IPS DF 4.7 (cell line): ENCODE measurements at regions not wholly inside any gene's neighbourhood (a gene's known extent, or its start where the extent isn't known, plus 50 kb on each side); places are given as distances from the start of the nearest gene placed in this dataset.
"Not testable (repeated sequence)": the region's sequence is repeated elsewhere in the genome, so short reads cannot be mapped to it uniquely, and the experiment has no call there.

Source experiments
- DNase-seq: peaks from one replicate; pipeline ENCODE4 v3.0.0-alpha.2; 2013; ENCODE audit warnings: low spot score; ENCODE audit errors: extremely low read depth

- no peak for DNase-seq
Measured at GRCh38 chr14:38716926-38717325, 386.1 kb downstream of the SEC23A start.

- DNase-seq: no peak
Measured at GRCh38 chr14:38710881-38711280, 392.2 kb downstream of the SEC23A start.

- DNase-seq: no peak
Measured at GRCh38 chr14:38710196-38710595, 392.8 kb downstream of the SEC23A start.

- no peak for DNase-seq
Measured at GRCh38 chr14:38705220-38705619, 397.8 kb downstream of the SEC23A start.

GRCh38 chr14:38704220-38704619 is 398.8 kb downstream of the SEC23A start:
- DNase-seq: no peak

- DNase-seq: no peak
Measured at GRCh38 chr14:38696925-38697324, 406.1 kb downstream of the SEC23A start.

GRCh38 chr14:38693423-38693822 is 409.6 kb downstream of the SEC23A start:
- DNase-seq: no peak

GRCh38 chr14:38669027-38669426 is 413.1 kb upstream of the CLEC14A start:
- no peak for DNase-seq

- no peak for DNase-seq
Measured at GRCh38 chr14:38663382-38663781, 407.5 kb upstream of the CLEC14A start.

- no peak for DNase-seq
Measured at GRCh38 chr14:38662781-38663180, 406.9 kb upstream of the CLEC14A start.

- DNase-seq: no peak
Measured at GRCh38 chr14:38646391-38646790, 390.5 kb upstream of the CLEC14A start.

GRCh38 chr14:38634913-38635312 is 379.0 kb upstream of the CLEC14A start:
- DNase-seq: not testable (repeated sequence)

- no peak for DNase-seq
Measured at GRCh38 chr14:38629412-38629811, 373.5 kb upstream of the CLEC14A start.

- DNase-seq: no peak
Measured at GRCh38 chr14:38627163-38627562, 371.3 kb upstream of the CLEC14A start.

GRCh38 chr14:38623661-38624060 is 367.8 kb upstream of the CLEC14A start:
- no peak for DNase-seq

- no peak for DNase-seq
Measured at GRCh38 chr14:38618514-38618913, 362.6 kb upstream of the CLEC14A start.

GRCh38 chr14:38616959-38617358 is 361.1 kb upstream of the CLEC14A start:
- DNase-seq: no peak

- DNase-seq: no peak
Measured at GRCh38 chr14:38611928-38612327, 356.0 kb upstream of the CLEC14A start.

- no peak for DNase-seq
Measured at GRCh38 chr14:38608244-38608643, 352.4 kb upstream of the CLEC14A start.

GRCh38 chr14:38605193-38606114 is 349.6 kb upstream of the CLEC14A start:
- DNase-seq: no peak

- DNase-seq: not testable (repeated sequence)
Measured at GRCh38 chr14:38600572-38600971, 344.7 kb upstream of the CLEC14A start.

GRCh38 chr14:38593476-38593875 is 337.6 kb upstream of the CLEC14A start:
- DNase-seq: no peak

GRCh38 chr14:38592764-38593442 is 337.0 kb upstream of the CLEC14A start:
- DNase-seq: no peak
